ENCODE measurements at regions not wholly inside any gene's neighbourhood (a gene's known extent, or its start where the extent isn't known, plus 50 kb on each side); places are given as distances from the start of the nearest gene placed in this dataset.

GRCh38 chr2:125643585-125643984 is 1012.4 kb upstream of the GYPC start:
- TF ChIP-seq KAT7 (CRISPR knock-in tag; IDR thresholded peaks at IDR 0.05; ENCODE audit: borderline replicate concordance) (no peak), NFATC4 (CRISPR knock-in tag; IDR thresholded peaks at IDR 0.05) (no peak), MAX (CRISPR knock-in tag; IDR thresholded peaks at IDR 0.05) (no peak), CTCF (IDR thresholded peaks at IDR 0.05) (no peak), ETV6 (CRISPR knock-in tag; IDR thresholded peaks at IDR 0.05) (no peak), USF2 (CRISPR knock-in tag; IDR thresholded peaks at IDR 0.05) (no peak), HMGXB4 (CRISPR knock-in tag; IDR thresholded peaks at IDR 0.05) (no peak), NR3C1 (CRISPR knock-in tag; conservative IDR thresholded peaks at IDR 0.05; ENCODE audit: low read depth) (no peak), ZNF423 (CRISPR knock-in tag; IDR thresholded peaks at IDR 0.05) (no peak), SMAD3 (CRISPR knock-in tag; IDR thresholded peaks at IDR 0.05; ENCODE audit: borderline replicate concordance) (no peak), NFYB (CRISPR knock-in tag; conservative IDR thresholded peaks at IDR 0.05; ENCODE audit: low read depth) (no peak), PRDM15 (CRISPR knock-in tag; IDR thresholded peaks at IDR 0.05) (no peak)

Measured in WTC11 (cell line).